Neutrophil (primary cell): ENCODE measurements at regions not wholly inside any gene's neighbourhood (a gene's known extent, or its start where the extent isn't known, plus 50 kb on each side); places are given as distances from the start of the nearest gene placed in this dataset.

Experiments used
- H3K27ac ChIP-seq: fragments of 200-600 bp; sonication (generic); 2 replicates; pipeline ENCODE4 v1.5.1; 2016; ENCODE audit warnings: mild to moderate bottlenecking, moderate library complexity
- H3K27me3 ChIP-seq: fragments of 200-600 bp; sonication (generic); 2 replicates; pipeline ENCODE4 v1.6.0; 2016; ENCODE audit warnings: mild to moderate bottlenecking
- H3K36me3 ChIP-seq: fragments of 200-600 bp; sonication (generic); 2 replicates; pipeline ENCODE4 v1.5.1; 2017
- H3K4me1 ChIP-seq, 2 experiments: fragments of 200-600 bp in 1 of 2; sonication (generic) in 1 of 2; 1 replicate in 1 of 2; 2 replicates in 1 of 2; pipeline versions ENCODE4 v1.5.1 to v1.6.1; 2013 to 2016; ENCODE audit warnings: low read depth in 1 of 2, low read length in 1 of 2, mild to moderate bottlenecking in 1 of 2, moderate library complexity in 1 of 2; ENCODE audit not compliant: control insufficient read depth in 1 of 2, insufficient read depth in 1 of 2
- H3K4me3 ChIP-seq, 2 experiments: fragments of 200-600 bp in 1 of 2; sonication (generic) in 1 of 2; 1 replicate in 1 of 2; 2 replicates in 1 of 2; pipeline ENCODE4 v1.5.1; 2013 to 2016; ENCODE audit warnings: low read depth in 1 of 2, low read length in 1 of 2, mild to moderate bottlenecking in 1 of 2, moderate library complexity in 1 of 2
- H3K9me3 ChIP-seq: fragments of 200-600 bp; sonication (generic); 2 replicates; pipeline ENCODE4 v1.5.1; 2016
- TF ChIP-seq, protein P1 (sequence below): fragments of 200-600 bp; sonication (generic); IDR thresholded peaks from 2 replicates; pipeline ENCODE4 v1.5.1; 2016; ENCODE audit warnings: antibody characterized with exemption

DNA sequence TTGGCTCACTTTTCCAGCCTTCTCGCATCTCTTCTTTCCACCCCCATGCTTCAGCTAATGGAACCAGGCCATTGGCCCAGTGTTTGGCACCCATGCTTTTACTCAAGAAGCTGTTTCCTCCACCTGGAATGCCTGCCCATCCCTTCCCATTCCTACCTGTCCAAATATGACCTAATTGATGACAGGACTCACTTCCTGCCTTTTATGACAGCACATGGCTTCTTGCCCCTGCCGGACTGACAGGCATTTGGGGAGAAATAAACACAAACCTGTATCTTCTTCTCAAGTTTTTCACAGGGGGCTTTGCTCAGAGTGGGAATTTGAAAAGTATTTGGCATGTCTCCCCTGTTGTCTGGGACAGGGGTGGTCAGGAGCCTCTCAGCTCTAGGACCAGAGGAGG is 120.1 kb downstream of the ABHD5 start:
- H3K4me3 ChIP-seq, result no peak overlapping the region
- H3K36me3 ChIP-seq, result no peaks in the 10 kb centered on the region
- H3K9me3 ChIP-seq, result no peaks in the 10 kb centered on the region
- H3K27me3 ChIP-seq, result peaks cover 10% of the 10 kb centered on the region
- no peak overlapping the region for H3K27ac ChIP-seq
- no peaks in the 10 kb centered on the region for H3K4me1 ChIP-seq
- TF ChIP-seq, protein P1, sequence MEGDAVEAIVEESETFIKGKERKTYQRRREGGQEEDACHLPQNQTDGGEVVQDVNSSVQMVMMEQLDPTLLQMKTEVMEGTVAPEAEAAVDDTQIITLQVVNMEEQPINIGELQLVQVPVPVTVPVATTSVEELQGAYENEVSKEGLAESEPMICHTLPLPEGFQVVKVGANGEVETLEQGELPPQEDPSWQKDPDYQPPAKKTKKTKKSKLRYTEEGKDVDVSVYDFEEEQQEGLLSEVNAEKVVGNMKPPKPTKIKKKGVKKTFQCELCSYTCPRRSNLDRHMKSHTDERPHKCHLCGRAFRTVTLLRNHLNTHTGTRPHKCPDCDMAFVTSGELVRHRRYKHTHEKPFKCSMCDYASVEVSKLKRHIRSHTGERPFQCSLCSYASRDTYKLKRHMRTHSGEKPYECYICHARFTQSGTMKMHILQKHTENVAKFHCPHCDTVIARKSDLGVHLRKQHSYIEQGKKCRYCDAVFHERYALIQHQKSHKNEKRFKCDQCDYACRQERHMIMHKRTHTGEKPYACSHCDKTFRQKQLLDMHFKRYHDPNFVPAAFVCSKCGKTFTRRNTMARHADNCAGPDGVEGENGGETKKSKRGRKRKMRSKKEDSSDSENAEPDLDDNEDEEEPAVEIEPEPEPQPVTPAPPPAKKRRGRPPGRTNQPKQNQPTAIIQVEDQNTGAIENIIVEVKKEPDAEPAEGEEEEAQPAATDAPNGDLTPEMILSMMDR, result no peak

DNA sequence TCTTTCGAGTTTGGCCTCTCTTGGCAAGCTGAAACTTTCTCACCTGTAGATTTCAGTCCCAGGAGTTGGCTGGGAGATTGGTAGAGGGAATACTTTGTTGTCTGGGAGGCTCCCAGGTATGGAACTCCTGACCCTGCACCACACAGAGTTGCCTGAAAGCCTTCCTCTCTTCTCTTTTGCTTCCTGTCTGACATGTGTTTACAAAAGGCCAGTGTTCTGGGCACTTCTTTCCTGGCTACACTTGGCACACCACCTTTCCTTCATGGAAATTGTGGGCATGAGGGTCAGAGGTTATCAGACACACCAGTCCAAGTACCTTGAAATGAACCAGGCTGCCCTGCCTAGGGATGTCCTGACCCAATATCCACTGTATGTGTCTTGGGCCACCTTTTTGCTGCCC is 123.7 kb downstream of the ABHD5 start:
- H3K4me3 ChIP-seq, result no peak overlapping the region
- TF ChIP-seq, protein P1, result no peak
- no peaks in the 10 kb centered on the region for H3K9me3 ChIP-seq
- H3K4me1 ChIP-seq, result no peaks in the 10 kb centered on the region
- H3K36me3 ChIP-seq, result no peaks in the 10 kb centered on the region
- no peak overlapping the region for H3K27ac ChIP-seq
- no peaks in the 10 kb centered on the region for H3K27me3 ChIP-seq

DNA sequence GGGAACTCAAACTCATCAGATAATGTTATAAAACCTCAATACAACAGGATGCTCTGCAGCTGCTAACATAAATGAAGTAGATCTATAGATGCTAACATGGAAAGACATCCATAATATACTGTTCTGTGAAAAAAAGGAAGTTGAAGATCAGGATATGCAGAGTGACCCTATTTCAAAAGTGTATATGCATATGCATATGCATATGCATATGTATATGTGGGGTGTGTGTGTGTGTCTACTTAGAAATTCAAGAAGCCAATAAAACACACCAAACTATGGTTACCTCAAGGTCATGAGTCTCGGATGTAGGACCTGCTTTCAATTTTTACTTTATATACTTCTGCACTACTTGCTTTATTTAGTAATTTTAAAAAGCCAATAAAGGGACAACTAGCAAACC is 125.6 kb downstream of the ABHD5 start:
- Histone ChIP-seq H3K4me3 (no peak overlapping the region), H3K27ac (no peak overlapping the region), H3K9me3 (no peaks in the 10 kb centered on the region), H3K36me3 (no peaks in the 10 kb centered on the region), H3K27me3 (no peaks in the 10 kb centered on the region), H3K4me1 (no peaks in the 10 kb centered on the region)
- TF ChIP-seq, protein P1, result no peak

DNA sequence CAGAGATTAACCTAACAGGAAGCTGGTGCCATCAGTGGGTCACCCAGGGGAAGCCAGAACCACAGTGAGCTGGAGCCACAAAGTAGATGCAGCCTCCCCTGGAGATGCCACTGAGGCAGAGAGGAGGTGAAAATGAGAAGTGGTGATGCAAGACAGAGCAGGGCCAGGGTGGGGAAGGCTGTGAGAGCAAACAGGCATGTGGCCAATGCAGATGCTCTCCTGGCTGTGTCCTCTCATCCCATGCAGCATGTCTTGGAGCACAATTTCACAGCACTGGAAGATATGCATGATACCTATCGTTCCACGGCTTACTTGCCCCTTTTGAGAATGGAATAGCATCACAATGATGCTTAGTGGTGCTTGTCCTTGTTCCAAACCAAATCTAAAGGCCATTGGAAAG is 126.3 kb downstream of the ABHD5 start:
- H3K4me3 ChIP-seq, result no peak overlapping the region
- no peaks in the 10 kb centered on the region for H3K4me1 ChIP-seq
- H3K27me3 ChIP-seq, result peaks cover 5% of the 10 kb centered on the region
- no peak overlapping the region for H3K27ac ChIP-seq
- H3K36me3 ChIP-seq, result no peaks in the 10 kb centered on the region
- TF ChIP-seq, protein P1, result no peak
- no peaks in the 10 kb centered on the region for H3K9me3 ChIP-seq

DNA sequence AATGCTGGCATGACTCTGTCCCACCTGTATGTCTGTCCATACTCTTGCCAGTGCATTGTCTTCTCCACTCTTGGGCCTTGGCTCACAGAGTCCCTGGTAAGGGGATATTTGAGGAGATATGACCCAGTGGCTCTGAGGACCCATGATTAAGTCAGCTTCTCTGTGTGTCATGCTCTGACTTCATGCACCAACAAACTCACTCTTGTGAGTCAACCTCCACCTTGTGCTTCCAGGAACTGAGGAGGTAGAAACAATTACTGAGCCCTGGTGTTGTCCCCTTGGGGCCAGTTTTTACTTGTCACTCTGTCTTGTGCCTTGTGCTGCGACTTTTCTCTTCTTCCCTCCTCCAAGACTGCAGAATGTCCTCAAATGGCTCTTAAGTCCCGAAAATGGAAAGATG is 127.1 kb downstream of the ABHD5 start:
- Histone ChIP-seq H3K9me3 (no peaks in the 10 kb centered on the region), H3K27me3 (peaks cover 13% of the 10 kb centered on the region), H3K4me1 (no peaks in the 10 kb centered on the region), H3K27ac (no peak overlapping the region), H3K36me3 (no peaks in the 10 kb centered on the region), H3K4me3 (no peak overlapping the region)
- TF ChIP-seq, protein P1, result no peak

DNA sequence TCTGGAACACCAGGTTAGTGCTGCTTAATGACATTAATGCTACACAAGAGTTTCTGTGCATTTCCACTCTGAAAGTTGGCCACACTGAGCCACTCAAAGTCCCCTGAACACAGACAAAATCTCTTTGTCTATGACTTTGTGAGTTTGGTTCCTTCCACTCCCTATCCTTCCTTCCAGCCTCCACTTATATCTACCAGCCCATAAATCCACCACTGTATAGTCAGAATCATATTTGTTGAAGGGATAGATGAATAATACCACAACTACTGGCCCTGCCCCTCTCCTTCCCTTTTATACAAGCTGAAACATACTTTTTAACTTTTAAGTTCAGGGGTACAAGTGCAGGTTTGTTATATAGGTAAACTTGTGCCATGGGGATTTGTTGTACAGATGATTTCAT is 127.5 kb downstream of the ABHD5 start:
- no peaks in the 10 kb centered on the region for H3K36me3 ChIP-seq
- TF ChIP-seq, protein P1, result no peak
- H3K9me3 ChIP-seq, result no peaks in the 10 kb centered on the region

More for the DNA sequence above, 127.5 kb downstream of the ABHD5 start:
- Histone ChIP-seq H3K27ac (no peak overlapping the region), H3K4me1 (no peaks in the 10 kb centered on the region), H3K4me3 (no peak overlapping the region), H3K27me3 (peaks cover 14% of the 10 kb centered on the region)
